SU-DHL-6 (cell line): ENCODE measurements at regions not wholly inside any gene's neighbourhood (a gene's known extent, or its start where the extent isn't known, plus 50 kb on each side); places are given as distances from the start of the nearest gene placed in this dataset.

Source experiments
- H2AFZ ChIP-seq: fragments of 200-600 bp; sonication (generic); 2 replicates; pipeline ENCODE4 v1.6.1; 2014; ENCODE audit warnings: low read depth, mild to moderate bottlenecking, moderate library complexity, mixed read lengths, antibody characterized with exemption, low read length; ENCODE audit not compliant: severe bottlenecking
- H3F3A ChIP-seq: fragments of 200-600 bp; shearing (Covaris generic); 2 replicates; pipeline ENCODE4 v1.6.0; 2016; ENCODE audit warnings: antibody characterized with exemption, mild to moderate bottlenecking; ENCODE audit not compliant: insufficient read depth
- H3K27ac ChIP-seq: fragments of 200-600 bp; sonication (generic); 2 replicates; pipeline ENCODE4 v1.5.1; 2016; ENCODE audit warnings: low read depth, mild to moderate bottlenecking, low read length, moderate library complexity, mixed read lengths
- H3K27me3 ChIP-seq: fragments of 200-600 bp; sonication (generic), shearing (Covaris generic); 2 replicates; pipeline ENCODE4 v1.6.0; 2014; ENCODE audit warnings: mild to moderate bottlenecking, low read length
- H3K36me3 ChIP-seq: fragments of 200-600 bp; sonication (generic); 2 replicates; pipeline ENCODE4 v1.6.1; 2014; ENCODE audit warnings: mild to moderate bottlenecking, low read length, mixed read lengths
- H3K4me2 ChIP-seq: fragments of 300-600, 200-600 bp; shearing (Covaris generic), sonication (generic); 2 replicates; pipeline ENCODE4 v1.6.0; 2014; ENCODE audit warnings: low read length, low read depth, mild to moderate bottlenecking; ENCODE audit not compliant: poor library complexity, severe bottlenecking
- H3K4me3 ChIP-seq: fragments of 200-600 bp; sonication (generic); 2 replicates; pipeline ENCODE4 v1.5.1; 2014; ENCODE audit warnings: antibody characterized with exemption, low read length, mild to moderate bottlenecking, mixed read lengths; ENCODE audit not compliant: insufficient read depth, poor library complexity, severe bottlenecking
- H3K79me2 ChIP-seq: fragments of 200-600 bp; sonication (generic); 2 replicates; pipeline ENCODE4 v1.6.1; 2014; ENCODE audit warnings: mild to moderate bottlenecking, low read length, moderate library complexity; ENCODE audit not compliant: insufficient read depth
- H3K9ac ChIP-seq: fragments of 200-600 bp; sonication (generic); 2 replicates; pipeline ENCODE4 v1.7.0; 2014; ENCODE audit warnings: mild to moderate bottlenecking, low read length
- H3K9me2 ChIP-seq: fragments of 200-600 bp; sonication (generic); replicated peaks from 2 replicates; pipeline ENCODE4 v1.6.1; 2014; ENCODE audit warnings: low read length; ENCODE audit not compliant: insufficient read depth
- H3K9me3 ChIP-seq: fragments of 200-600 bp; sonication (generic); 2 replicates; pipeline ENCODE4 v1.6.1; 2014; ENCODE audit warnings: low read length, mixed read lengths; ENCODE audit not compliant: insufficient read depth
- H4K20me1 ChIP-seq: fragments of 200-600 bp; sonication (generic); 2 replicates; pipeline ENCODE4 v1.6.1; 2014; ENCODE audit warnings: low read depth, mild to moderate bottlenecking, antibody characterized with exemption, low read length, moderate library complexity, mixed read lengths
- CTCF ChIP-seq: fragments of 200-600 bp; sonication (generic); IDR thresholded peaks from one replicate; pipeline ENCODE4 v1.5.1; 2017; ENCODE audit warnings: antibody characterized with exemption, mild to moderate bottlenecking, low read length, moderate library complexity; ENCODE audit not compliant: insufficient read depth, poor library complexity, severe bottlenecking
- EZH2phosphoT487 ChIP-seq: fragments of 200-600 bp; sonication (generic), shearing (Covaris generic); conservative IDR thresholded peaks from 2 replicates; pipeline ENCODE4 v1.6.1; 2018; ENCODE audit warnings: mild to moderate bottlenecking, antibody characterized with exemption, low read length, moderate library complexity, mixed read lengths

- Histone ChIP-seq H2AFZ (no peak overlapping the region), H3K79me2 (no peaks in the 10 kb centered on the region), H4K20me1 (no peaks in the 10 kb centered on the region), H3F3A (no peaks in the 10 kb centered on the region), H3K36me3 (no peaks in the 10 kb centered on the region), H3K27ac (no peak overlapping the region), H3K4me3 (no peak overlapping the region), H3K9me3 (no peaks in the 10 kb centered on the region), H3K4me2 (no peak overlapping the region), H3K27me3 (no peaks in the 10 kb centered on the region), H3K9ac (no peak overlapping the region), H3K9me2 (no peaks in the 10 kb centered on the region)
- TF ChIP-seq CTCF (no peak), EZH2phosphoT487 (no peak)
Measured at GRCh38 chr5:53359916-53360517, 120.4 kb upstream of the FST start.

DNA sequence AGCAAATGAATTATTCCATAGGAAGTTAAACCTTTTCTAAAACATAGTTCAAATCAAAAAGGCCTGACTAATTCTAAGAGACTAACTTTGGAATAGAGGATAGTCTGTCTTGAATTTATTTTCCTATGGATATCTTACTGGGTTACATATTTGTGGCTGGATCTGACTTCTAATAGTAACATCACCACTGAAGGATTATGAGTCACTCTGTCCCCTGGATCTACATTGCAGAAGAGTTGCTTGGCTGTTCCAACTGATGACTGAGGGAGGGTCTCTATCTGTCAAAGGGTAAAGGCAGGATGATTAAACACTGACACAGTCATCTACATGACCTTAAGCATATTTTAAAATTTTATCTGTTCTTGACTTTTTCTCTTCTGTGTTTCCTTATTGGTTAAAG is 119.6 kb upstream of the FST start:
- TF ChIP-seq EZH2phosphoT487 (no peak), CTCF (no peak)
- H3K36me3 ChIP-seq: no peaks in the 10 kb centered on the region
- H3K27ac ChIP-seq: no peak overlapping the region
- H3F3A ChIP-seq: no peaks in the 10 kb centered on the region
- H3K27me3 ChIP-seq: no peaks in the 10 kb centered on the region
- H3K9ac ChIP-seq: no peak overlapping the region
- H3K4me3 ChIP-seq: no peak overlapping the region
- no peaks in the 10 kb centered on the region for H3K79me2 ChIP-seq
- H2AFZ ChIP-seq: no peak overlapping the region
- H3K9me2 ChIP-seq: no peaks in the 10 kb centered on the region
- H4K20me1 ChIP-seq: no peaks in the 10 kb centered on the region
- no peak overlapping the region for H3K4me2 ChIP-seq
- H3K9me3 ChIP-seq: no peaks in the 10 kb centered on the region

- Histone ChIP-seq H3F3A (no peaks in the 10 kb centered on the region), H4K20me1 (no peaks in the 10 kb centered on the region), H3K27ac (no peak overlapping the region), H3K9ac (no peak overlapping the region), H3K27me3 (no peaks in the 10 kb centered on the region), H3K36me3 (no peaks in the 10 kb centered on the region), H2AFZ (no peak overlapping the region), H3K79me2 (no peaks in the 10 kb centered on the region), H3K9me3 (no peaks in the 10 kb centered on the region), H3K9me2 (no peaks in the 10 kb centered on the region), H3K4me2 (no peak overlapping the region), H3K4me3 (no peak overlapping the region)
- TF ChIP-seq EZH2phosphoT487: no peak
- no peak for TF ChIP-seq CTCF
Measured at GRCh38 chr5:53361708-53362107, 118.7 kb upstream of the FST start.

- no peak overlapping the region for H3K27ac ChIP-seq
- no peak overlapping the region for H3K4me3 ChIP-seq
- no peak overlapping the region for H2AFZ ChIP-seq
- H3K9me3 ChIP-seq: no peaks in the 10 kb centered on the region
- no peaks in the 10 kb centered on the region for H3K9me2 ChIP-seq
- no peaks in the 10 kb centered on the region for H3K36me3 ChIP-seq
- H4K20me1 ChIP-seq: no peaks in the 10 kb centered on the region
- H3F3A ChIP-seq: no peaks in the 10 kb centered on the region
- H3K4me2 ChIP-seq: no peak overlapping the region
- TF ChIP-seq CTCF: no peak
- no peak for TF ChIP-seq EZH2phosphoT487
- H3K27me3 ChIP-seq: no peaks in the 10 kb centered on the region
- no peak overlapping the region for H3K9ac ChIP-seq
- H3K79me2 ChIP-seq: no peaks in the 10 kb centered on the region
Measured at GRCh38 chr5:53362521-53362941, 117.9 kb upstream of the FST start.
